HL-60 (cell line): ENCODE measurements at regions not wholly inside any gene's neighbourhood (a gene's known extent, or its start where the extent isn't known, plus 50 kb on each side); places are given as distances from the start of the nearest gene placed in this dataset.

Source experiments
- DNase-seq, 2 experiments: peaks; one replicate each; pipeline ENCODE4 v3.0.0-alpha.2; 2010 to 2020; ENCODE audit warnings: low read depth in 1 of 2, low spot score in 1 of 2
- H3K27ac ChIP-seq: fragments of 250-450 bp; sonication (Bioruptor Pico); replicated peaks from 2 replicates; pipeline ENCODE4 v1.5.1; 2020; ENCODE audit warnings: mild to moderate bottlenecking, moderate library complexity
- H3K27me3 ChIP-seq: fragments of 250-450 bp; sonication (Bioruptor Pico); 2 replicates; pipeline ENCODE4 v1.5.1; 2021; ENCODE audit warnings: mild to moderate bottlenecking, moderate library complexity; ENCODE audit not compliant: insufficient read depth, poor library complexity, severe bottlenecking
- H3K4me3 ChIP-seq: replicated peaks from 2 replicates; pipeline ENCODE4 v1.5.1; 2011; ENCODE audit warnings: mild to moderate bottlenecking, control low read depth, low read length; ENCODE audit not compliant: insufficient read depth
- CTCF ChIP-seq: IDR thresholded peaks from one replicate; pipeline ENCODE4 v1.5.1; 2011; ENCODE audit warnings: low read length, control low read depth, inconsistent platforms; ENCODE audit not compliant: insufficient read depth
- GABPA ChIP-seq: IDR thresholded peaks from 2 replicates; pipeline ENCODE4 v1.6.1; 2012; ENCODE audit warnings: low read depth
- POLR2AphosphoS5 ChIP-seq: IDR thresholded peaks from 2 replicates; pipeline ENCODE4 v1.6.1; 2012; ENCODE audit warnings: low read depth
- REST ChIP-seq: IDR thresholded peaks from 2 replicates; pipeline ENCODE4 v1.6.1; 2012; ENCODE audit warnings: low read depth; ENCODE audit not compliant: insufficient replicate concordance
- SPI1 ChIP-seq: IDR thresholded peaks from 2 replicates; pipeline ENCODE4 v1.6.1; 2012; ENCODE audit warnings: low read depth, mild to moderate bottlenecking, borderline replicate concordance

GRCh38 chr3:29091599-29092189 is 189.2 kb upstream of the RBMS3 start:
- Histone ChIP-seq H3K4me3 (no peak overlapping the region), H3K27me3 (no peaks in the 10 kb centered on the region), H3K27ac (no peak overlapping the region)
- TF ChIP-seq POLR2AphosphoS5: no peak
- no peak for TF ChIP-seq REST
- no peak for TF ChIP-seq SPI1
- TF ChIP-seq GABPA: no peak
- TF ChIP-seq CTCF: no peak
- no peak for DNase-seq

GRCh38 chr3:29092348-29092747 is 188.5 kb upstream of the RBMS3 start:
- TF ChIP-seq REST (no peak), GABPA (no peak), SPI1 (no peak), POLR2AphosphoS5 (no peak), CTCF (no peak)
- no peak overlapping the region for H3K27ac ChIP-seq
- DNase-seq: no peak
- no peak overlapping the region for H3K4me3 ChIP-seq
- no peaks in the 10 kb centered on the region for H3K27me3 ChIP-seq

- H3K27me3 ChIP-seq: no peaks in the 10 kb centered on the region
- DNase-seq: no peak
- no peak for TF ChIP-seq REST
- no peak for TF ChIP-seq SPI1
- no peak for TF ChIP-seq GABPA
- TF ChIP-seq POLR2AphosphoS5: no peak
- TF ChIP-seq CTCF: no peak
- no peak overlapping the region for H3K27ac ChIP-seq
- no peak overlapping the region for H3K4me3 ChIP-seq
Measured at GRCh38 chr3:29099296-29099695, 181.6 kb upstream of the RBMS3 start.
